Cardiac muscle cell (in vitro differentiated cells and primary cell): ENCODE measurements at regions not wholly inside any gene's neighbourhood (a gene's known extent, or its start where the extent isn't known, plus 50 kb on each side); places are given as distances from the start of the nearest gene placed in this dataset.
"Not testable (repeated sequence)": the region's sequence is repeated elsewhere in the genome, so short reads cannot be mapped to it uniquely, and the experiment has no call there.

Experiments
- DNase-seq, 2 donors: peaks; one replicate each; pipeline versions ENCODE4 v3.0.0 to v3.0.0-alpha.2; 2010 to 2017; ENCODE audit warnings: low read depth in 1 of 2, low spot score in 1 of 2
- H3K27ac ChIP-seq: fragments of 200-600 bp; sonication (generic); 2 replicates; pipeline ENCODE4 v1.5.1; 2016
- H3K27me3 ChIP-seq: fragments of 200-600 bp; sonication (generic); 2 replicates; pipeline ENCODE4 v1.6.0; 2016; ENCODE audit warnings: control low read depth
- H3K36me3 ChIP-seq: fragments of 200-600 bp; sonication (generic); 2 replicates; pipeline ENCODE4 v1.5.1; 2016; ENCODE audit warnings: control low read depth
- H3K4me1 ChIP-seq: fragments of 200-600 bp; sonication (generic); 2 replicates; pipeline ENCODE4 v1.8.1; 2017; ENCODE audit warnings: low read depth, mild to moderate bottlenecking, mixed run types
- H3K4me3 ChIP-seq: fragments of 200-600 bp; sonication (generic); 2 replicates; pipeline ENCODE4 v1.5.1; 2016; ENCODE audit warnings: mild to moderate bottlenecking
- H3K9me3 ChIP-seq: fragments of 200-600 bp; sonication (generic); 2 replicates; pipeline ENCODE4 v1.5.1; 2017; ENCODE audit warnings: low read depth, mild to moderate bottlenecking, control low read depth
- TF ChIP-seq, protein P1 (sequence below): IDR thresholded peaks from 2 replicates; pipeline ENCODE4 v1.5.1; 2012; ENCODE audit warnings: low read depth, mild to moderate bottlenecking, low read length

DNA sequence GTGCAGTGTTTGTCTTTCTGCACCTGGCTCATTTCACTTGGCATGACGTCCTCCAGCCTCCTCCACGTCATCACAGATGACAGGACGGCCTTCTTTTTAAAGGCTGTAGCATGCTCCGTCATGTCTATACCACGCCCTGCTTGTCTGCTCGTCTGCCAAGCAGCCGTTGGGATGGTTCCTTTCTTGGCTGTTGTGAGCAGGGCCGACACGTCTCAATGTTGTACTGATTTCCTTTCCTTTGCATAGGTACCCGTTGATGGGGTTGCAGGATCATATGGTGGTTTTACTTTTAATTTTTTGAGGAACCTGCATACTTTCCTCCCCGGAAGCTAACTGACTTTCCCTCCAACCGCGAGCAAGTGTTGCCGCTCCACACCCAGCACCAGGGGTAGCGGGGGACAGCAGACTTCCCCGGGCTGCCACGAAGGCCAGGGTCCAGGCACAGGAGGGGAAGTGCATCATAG is 212.2 kb upstream of the ZNF469 start:
- Histone ChIP-seq H3K27ac (no peak overlapping the region), H3K36me3 (no peaks in the 10 kb centered on the region), H3K4me3 (no peak overlapping the region), H3K4me1 (no peaks in the 10 kb centered on the region), H3K9me3 (no peaks in the 10 kb centered on the region), H3K27me3 (no peaks in the 10 kb centered on the region)
- TF ChIP-seq, protein P1, sequence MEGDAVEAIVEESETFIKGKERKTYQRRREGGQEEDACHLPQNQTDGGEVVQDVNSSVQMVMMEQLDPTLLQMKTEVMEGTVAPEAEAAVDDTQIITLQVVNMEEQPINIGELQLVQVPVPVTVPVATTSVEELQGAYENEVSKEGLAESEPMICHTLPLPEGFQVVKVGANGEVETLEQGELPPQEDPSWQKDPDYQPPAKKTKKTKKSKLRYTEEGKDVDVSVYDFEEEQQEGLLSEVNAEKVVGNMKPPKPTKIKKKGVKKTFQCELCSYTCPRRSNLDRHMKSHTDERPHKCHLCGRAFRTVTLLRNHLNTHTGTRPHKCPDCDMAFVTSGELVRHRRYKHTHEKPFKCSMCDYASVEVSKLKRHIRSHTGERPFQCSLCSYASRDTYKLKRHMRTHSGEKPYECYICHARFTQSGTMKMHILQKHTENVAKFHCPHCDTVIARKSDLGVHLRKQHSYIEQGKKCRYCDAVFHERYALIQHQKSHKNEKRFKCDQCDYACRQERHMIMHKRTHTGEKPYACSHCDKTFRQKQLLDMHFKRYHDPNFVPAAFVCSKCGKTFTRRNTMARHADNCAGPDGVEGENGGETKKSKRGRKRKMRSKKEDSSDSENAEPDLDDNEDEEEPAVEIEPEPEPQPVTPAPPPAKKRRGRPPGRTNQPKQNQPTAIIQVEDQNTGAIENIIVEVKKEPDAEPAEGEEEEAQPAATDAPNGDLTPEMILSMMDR, result no peak
- no peak for DNase-seq

DNA sequence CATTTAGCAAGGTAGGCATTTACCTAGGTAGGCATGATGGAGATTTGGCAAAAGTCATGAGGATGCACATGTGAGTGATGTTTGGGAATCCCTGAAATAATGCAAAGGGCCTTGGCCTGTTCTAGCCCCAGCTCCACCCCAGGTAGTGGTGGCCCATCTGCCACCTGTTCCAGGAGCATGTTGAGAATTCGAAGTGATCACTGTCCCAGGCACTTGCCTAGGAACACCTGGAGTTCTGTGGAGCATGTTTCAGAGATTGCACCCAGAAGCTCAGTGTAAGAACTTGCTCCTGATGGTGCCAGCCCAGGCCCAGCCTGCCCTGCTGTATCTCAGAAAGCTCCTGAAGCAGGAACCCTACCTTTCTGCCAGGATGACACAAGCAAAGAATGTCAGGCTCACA is 211.6 kb upstream of the ZNF469 start:
- H3K27ac ChIP-seq, H3K4me1 ChIP-seq, H3K27me3 ChIP-seq, H3K36me3 ChIP-seq, H3K9me3 ChIP-seq, DNase-seq, H3K4me3 ChIP-seq: not testable (repeated sequence)

DNA sequence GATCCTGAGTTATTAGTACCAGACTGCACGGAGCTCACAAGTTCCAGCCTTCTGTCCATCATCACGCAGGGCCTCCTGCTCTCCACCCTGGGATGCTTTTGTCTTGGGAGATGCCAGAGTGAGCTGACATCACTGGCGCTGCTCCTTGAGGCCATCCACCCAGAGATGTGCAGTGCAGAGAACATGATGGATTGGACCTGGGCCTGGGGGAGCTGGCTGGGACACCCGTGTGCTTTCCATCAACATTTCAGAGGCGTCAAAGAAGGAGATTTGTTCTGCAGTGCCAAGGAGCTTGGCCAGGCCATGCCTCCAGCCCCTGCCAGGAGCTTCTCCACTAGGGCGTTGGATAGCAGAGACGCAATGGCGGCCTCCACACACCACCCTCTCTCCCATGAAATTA is 206.6 kb upstream of the ZNF469 start:
- H3K4me3 ChIP-seq, H3K9me3 ChIP-seq, DNase-seq, H3K4me1 ChIP-seq, H3K36me3 ChIP-seq, H3K27ac ChIP-seq, H3K27me3 ChIP-seq: not testable (repeated sequence)

DNA sequence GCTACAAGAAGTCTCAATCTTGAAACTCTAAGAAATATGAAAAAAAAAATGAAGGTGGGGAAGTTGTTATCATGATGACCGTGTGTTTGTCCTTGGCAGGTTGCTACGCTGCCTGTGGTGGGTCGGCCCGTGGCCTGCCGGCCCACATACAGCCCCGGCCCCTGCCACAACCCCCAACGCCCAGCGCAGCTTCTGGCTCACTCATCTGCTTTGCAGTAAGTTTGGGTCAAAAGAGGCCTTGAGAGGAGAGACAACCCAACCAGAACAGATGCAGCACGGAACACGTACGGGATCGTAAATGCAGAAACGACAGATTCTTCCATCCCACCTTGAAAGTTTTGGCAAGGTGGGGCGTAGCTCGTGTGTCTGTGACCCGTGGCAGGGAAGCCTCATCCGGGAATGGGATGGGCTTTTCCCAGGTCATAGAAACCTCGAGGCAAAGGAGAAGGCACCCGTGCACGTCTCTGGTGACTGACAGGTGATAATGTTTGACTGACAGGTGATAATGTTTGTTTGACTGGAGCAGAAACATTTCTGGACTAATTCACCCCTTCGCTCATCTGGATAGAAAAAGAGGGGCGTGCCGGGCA is 206.1 kb upstream of the ZNF469 start:
- H3K9me3 ChIP-seq, H3K4me3 ChIP-seq, H3K27ac ChIP-seq, H3K27me3 ChIP-seq, H3K4me1 ChIP-seq, H3K36me3 ChIP-seq, DNase-seq: not testable (repeated sequence)

DNA sequence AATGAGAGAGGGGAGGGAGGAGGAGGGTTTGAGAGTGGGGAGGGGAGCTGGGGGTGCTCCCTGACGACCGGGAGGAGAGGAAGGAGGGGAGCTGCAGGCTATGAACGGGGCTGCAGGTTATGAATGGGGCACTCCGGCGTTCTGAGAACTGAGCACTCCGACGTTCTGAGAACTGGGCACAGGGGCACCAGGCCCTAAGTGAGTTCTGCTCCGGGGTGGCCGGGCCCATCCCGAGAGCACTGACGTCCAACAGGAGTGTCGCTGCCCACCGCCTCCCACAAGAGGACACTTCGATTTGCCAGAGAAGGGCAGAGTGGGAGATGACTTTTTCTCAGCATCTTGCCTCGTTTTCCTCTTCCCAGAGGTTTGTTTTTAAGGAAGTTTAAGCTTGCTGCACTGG is 204.5 kb upstream of the ZNF469 start:
- not testable (repeated sequence) for H3K27ac ChIP-seq, DNase-seq, H3K36me3 ChIP-seq

DNA sequence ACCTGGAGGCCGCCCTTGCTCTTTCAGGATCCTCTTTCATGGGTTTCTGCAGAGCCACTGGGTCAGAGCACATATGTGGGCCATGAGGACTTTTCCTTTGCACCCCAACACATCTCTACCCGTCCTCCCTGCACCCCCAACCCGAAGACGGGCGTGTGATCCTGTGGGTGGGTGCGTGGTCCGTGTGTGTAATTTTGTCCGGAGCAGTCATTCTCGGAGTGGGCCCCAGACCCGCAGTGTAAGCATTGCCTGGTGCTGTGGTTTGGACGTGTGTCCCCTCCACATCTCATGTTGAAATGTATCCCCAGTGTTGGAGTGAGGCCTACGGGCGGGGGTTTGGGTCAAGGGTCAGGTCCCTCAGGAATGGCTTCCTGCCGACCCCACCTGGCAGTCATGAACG is 203.9 kb upstream of the ZNF469 start:
- not testable (repeated sequence) for H3K4me3 ChIP-seq, DNase-seq, H3K4me1 ChIP-seq, H3K27ac ChIP-seq, H3K9me3 ChIP-seq, H3K27me3 ChIP-seq, H3K36me3 ChIP-seq

More for the DNA sequence above, 204.5 kb upstream of the ZNF469 start:
- H3K9me3 ChIP-seq, H3K4me1 ChIP-seq, H3K27me3 ChIP-seq, H3K4me3 ChIP-seq: not testable (repeated sequence)

DNA sequence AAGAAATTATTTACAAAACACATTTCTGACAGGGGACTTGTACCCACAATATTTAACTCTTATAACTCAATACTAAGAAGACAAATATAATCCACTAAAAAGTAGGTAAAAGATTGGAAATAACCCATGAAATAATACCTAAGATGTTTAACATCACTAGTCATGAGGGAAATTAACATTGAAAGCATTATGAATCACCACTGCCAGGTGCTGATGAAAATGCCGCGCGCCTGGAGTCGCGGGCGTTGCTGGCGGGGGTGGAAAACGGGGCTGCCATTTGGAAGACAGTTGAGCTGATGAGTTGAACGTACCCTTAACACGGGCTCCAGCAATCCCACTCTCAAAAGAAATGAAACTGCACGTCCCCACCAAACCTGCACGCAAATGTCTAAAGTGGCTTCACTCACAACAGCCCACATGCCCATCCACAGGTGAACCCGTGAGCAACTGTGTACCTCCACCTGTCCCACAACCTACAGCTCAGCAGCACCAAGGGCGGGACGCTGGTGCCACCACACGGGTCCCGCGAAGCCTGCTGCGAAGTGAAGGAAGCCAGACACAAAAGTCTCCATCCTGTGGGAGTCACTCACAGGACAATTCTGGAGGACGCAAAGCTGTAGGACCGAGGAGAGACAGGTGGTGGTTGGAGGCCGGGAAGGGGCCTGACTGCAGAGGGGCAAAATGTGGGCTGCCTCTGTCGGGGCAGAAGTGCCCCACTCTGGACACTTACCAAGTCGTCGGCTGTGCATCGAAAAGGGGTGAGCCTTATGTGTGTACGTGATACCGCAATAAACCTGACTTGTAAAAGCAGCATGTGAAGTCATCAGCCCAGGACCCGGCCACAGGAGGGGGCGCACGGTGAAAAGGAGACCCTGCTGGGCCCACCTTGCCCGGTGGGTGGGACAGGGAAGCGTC is 199.5 kb upstream of the ZNF469 start:
- not testable (repeated sequence) for H3K27me3 ChIP-seq, DNase-seq, H3K4me3 ChIP-seq, H3K27ac ChIP-seq, H3K4me1 ChIP-seq, H3K9me3 ChIP-seq, H3K36me3 ChIP-seq

DNA sequence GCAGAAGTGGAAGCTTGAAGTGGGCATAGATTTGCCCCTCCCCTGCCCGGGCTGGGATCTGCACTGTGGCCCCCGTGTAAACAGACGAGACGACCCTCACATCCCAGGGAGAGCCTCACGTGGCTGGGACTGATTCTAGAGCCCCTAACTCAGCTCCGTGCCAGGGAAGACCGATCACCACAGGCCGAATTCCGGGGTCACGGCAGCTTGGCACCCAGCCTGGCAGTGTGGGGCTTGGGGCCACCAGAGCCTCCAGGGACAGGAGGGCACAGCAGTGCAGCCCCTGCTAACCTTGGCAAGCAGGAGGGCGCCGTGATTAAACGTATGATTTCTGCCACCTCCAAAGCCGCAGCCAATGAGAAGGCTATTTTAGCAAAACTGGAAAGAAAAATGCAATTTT is 198.7 kb upstream of the ZNF469 start:
- H3K36me3 ChIP-seq, H3K9me3 ChIP-seq, DNase-seq, H3K27ac ChIP-seq, H3K27me3 ChIP-seq, H3K4me3 ChIP-seq, H3K4me1 ChIP-seq: not testable (repeated sequence)

DNA sequence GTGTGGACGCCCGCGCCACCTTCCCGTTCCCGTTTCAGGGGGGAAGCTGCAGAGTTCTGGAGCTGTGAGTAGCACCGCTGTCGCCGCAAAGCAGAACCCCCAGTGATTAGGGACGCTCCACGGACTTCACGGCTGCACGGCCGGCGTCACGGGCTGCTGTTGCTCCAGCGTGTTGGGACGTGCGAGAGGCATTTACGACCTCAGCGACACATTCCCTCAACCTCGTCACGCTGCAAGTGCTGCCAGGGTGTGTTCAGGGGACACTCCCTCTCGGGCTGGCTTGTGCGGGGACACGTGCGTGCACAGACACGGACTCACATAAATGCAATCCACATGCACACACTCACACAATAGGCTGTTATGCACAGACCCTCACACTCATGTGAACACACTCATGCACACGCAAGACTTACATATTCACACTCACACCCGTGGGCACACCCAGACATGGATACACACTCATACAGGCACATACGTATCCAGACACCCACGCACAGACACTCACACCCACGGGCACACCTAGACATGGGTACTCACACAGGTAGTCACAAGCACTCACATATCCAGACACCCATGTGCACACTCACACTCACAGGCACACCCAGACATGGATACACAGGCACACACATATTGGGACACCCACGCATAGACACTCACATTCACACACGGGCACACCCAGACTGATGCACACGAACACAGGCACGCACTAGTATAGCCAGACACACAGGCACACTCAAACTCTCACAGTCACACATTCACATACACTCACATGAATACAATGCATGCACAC is 198.0 kb upstream of the ZNF469 start:
- H3K4me3 ChIP-seq, H3K27ac ChIP-seq, H3K9me3 ChIP-seq, H3K4me1 ChIP-seq, DNase-seq, H3K27me3 ChIP-seq, H3K36me3 ChIP-seq: not testable (repeated sequence)

DNA sequence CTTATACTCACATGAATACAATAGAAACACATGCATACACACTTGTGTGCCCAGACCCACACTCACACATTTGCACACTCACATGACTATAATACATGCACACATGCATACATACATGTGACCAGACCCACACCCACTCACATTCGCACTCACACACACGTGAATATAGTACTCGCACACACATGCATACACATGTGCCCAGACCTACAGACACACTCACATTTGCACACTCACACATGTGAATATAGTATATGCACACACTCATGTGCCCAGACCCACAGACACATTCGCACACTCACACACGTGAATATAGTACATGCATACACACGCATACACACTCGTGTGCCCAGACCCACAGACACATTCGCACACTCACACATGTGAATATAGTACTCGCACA is 197.4 kb upstream of the ZNF469 start:
- H3K9me3 ChIP-seq, H3K4me1 ChIP-seq, H3K4me3 ChIP-seq, H3K27ac ChIP-seq, H3K36me3 ChIP-seq, H3K27me3 ChIP-seq, DNase-seq: not testable (repeated sequence)

DNA sequence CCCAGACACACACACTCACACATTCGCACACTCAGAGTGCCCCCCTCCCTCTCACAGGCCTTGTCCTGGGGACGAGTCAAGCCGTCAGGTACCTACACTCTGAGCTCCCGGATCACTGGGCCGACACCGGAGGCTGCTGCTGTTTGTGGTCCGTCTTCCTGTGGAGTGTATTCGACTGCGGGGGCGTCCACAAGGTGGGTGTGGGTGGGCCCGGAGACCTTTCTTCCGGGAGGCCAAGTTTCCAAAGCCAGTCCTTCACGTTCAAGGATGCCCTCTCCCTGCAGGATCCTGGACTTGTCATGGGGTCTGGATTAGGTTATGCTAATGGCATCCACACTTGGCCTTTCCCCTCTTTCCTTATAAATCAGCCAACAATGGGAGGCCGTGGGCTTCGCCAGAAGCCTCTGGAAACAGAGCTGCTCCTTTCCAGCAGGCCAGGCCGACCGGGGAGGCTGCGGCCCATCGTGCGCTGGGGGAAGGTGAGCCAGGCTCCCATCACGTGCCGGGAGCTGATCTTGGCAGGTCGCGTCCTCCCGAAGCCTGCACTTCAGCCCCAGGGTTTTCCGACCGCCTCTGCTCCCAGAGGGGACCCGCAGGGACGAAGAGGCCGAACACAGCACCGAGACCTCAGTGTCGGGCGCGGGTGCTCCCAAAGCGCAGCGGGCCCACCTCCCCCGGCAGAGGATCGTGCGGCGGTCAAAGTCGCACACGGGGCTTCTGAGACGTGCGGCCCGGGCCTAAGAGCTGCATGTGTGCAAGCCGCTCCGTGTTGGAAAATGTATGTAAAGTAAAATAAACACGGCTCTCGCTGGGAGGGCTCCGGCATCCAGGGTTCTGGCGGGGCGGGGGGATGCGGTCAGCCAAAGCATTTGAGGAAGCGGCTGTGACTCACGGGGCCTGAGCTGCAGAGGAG is 196.5 kb upstream of the ZNF469 start:
- not testable (repeated sequence) for H3K36me3 ChIP-seq, H3K4me1 ChIP-seq, H3K27me3 ChIP-seq, H3K27ac ChIP-seq, H3K4me3 ChIP-seq, H3K9me3 ChIP-seq
- peak in 1 of 2 donors; percentile 78 for DNase-seq
